Transverse colon (tissue), 4 donors: ENCODE measurements at regions not wholly inside any gene's neighbourhood (a gene's known extent, or its start where the extent isn't known, plus 50 kb on each side); places are given as distances from the start of the nearest gene placed in this dataset.

Experiments used
- DNase-seq: peaks from one replicate; pipeline ENCODE4 v3.0.0-alpha.2; 2019
- H3K27ac ChIP-seq, 4 donors: fragments of 200-600 bp; sonication (generic); 2 replicates each; pipeline ENCODE4 v1.5.1; 2016 to 2018; ENCODE audit warnings: inconsistent platforms in 4 of 4
- H3K27me3 ChIP-seq: fragments of 200-600 bp; sonication (generic); 2 replicates; pipeline ENCODE4 v1.5.1; 2017; ENCODE audit warnings: inconsistent platforms
- H3K36me3 ChIP-seq, 4 donors: fragments of 200-600 bp; sonication (generic); 2 replicates each; pipeline ENCODE4 v1.5.1; 2017 to 2019; ENCODE audit warnings: inconsistent platforms in 4 of 4
- H3K4me1 ChIP-seq, 4 donors: fragments of 200-600 bp; sonication (generic); 2 replicates each; pipeline ENCODE4 v1.5.1; 2017 to 2020; ENCODE audit warnings: inconsistent platforms in 4 of 4
- H3K4me3 ChIP-seq, 4 donors: fragments of 200-600 bp; sonication (generic); 1 replicate in 1 of 4; 2 replicates in 3 of 4; pipeline versions ENCODE4 v1.5.1 to v1.6.1; 2017 to 2019; ENCODE audit warnings: inconsistent platforms in 4 of 4
- H3K9me3 ChIP-seq, 2 donors: fragments of 200-600 bp; sonication (generic); 2 replicates each; pipeline ENCODE4 v1.5.1; 2017 to 2019; ENCODE audit warnings: inconsistent platforms in 2 of 2
- CTCF ChIP-seq, 5 experiments: fragments of 200-600 bp in 3 of 5; fragments of 450-650 bp in 2 of 5; sonication (generic) in 3 of 5; IDR thresholded peaks; 1 replicate in 2 of 5; 2 replicates in 3 of 5; pipeline ENCODE4 v1.5.1; 2016 to 2017; ENCODE audit warnings: antibody characterized with exemption in 5 of 5, inconsistent platforms in 3 of 5, mild to moderate bottlenecking in 2 of 5, moderate library complexity in 1 of 5
- EP300 ChIP-seq: sonication (generic); formaldehyde crosslinking; IDR thresholded peaks from one replicate; pipeline ENCODE4 v1.6.1; 2017; ENCODE audit warnings: antibody characterized with exemption, low read depth
- POLR2A ChIP-seq: fragments of 450-650 bp; IDR thresholded peaks from one replicate; pipeline ENCODE4 v1.6.1; 2016; ENCODE audit warnings: antibody characterized with exemption, mild to moderate bottlenecking, moderate library complexity
- POLR2AphosphoS5 ChIP-seq, 3 donors: sonication (generic); formaldehyde crosslinking; IDR thresholded peaks; one replicate each; pipeline ENCODE4 v1.6.1; 2016; ENCODE audit warnings: antibody characterized with exemption in 3 of 3
- WGBS, 2 donors: methylation state at CpG; one replicate each; pipeline ENCODE4 v1.1.5; 2018; ENCODE audit warnings: low coverage in 1 of 2; 5-methylcytosine and 5-hydroxymethylcytosine counted together
- in situ Hi-C, 4 donors: fragments of 200-750 bp; cut with MboI; loops; one replicate each; pipeline versions ENCODE4 v1.15.0 to v1.15.1; 2017; ENCODE audit warnings: low sequenced_read_pairs in 3 of 4, low pct_ligation_motif_present in 1 of 4, low pct_unique_long_range_greater_than_20kb in 1 of 4
- intact Hi-C: fragments of 100-400 bp; cut with DNase I; formaldehyde crosslinking; loops from one replicate; pipeline ENCODE4 v1.15.1; 2023; ENCODE audit warnings: low total_unique reads

- in situ Hi-C loops, result no loop called here
These were observed 433.6 kb upstream of the PPP1R2C start for GRCh38 chrX:43211570-43211969.

GRCh38 chrX:43218198-43218597 is 437.9 kb upstream of the MAOA start:
- Histone ChIP-seq H3K27ac (no peak overlapping the region), H3K27me3 (no peaks in the 10 kb centered on the region), H3K36me3 (no peaks in the 10 kb centered on the region), H3K4me1 (no peaks in the 10 kb centered on the region), H3K9me3 (no peaks in the 10 kb centered on the region), H3K4me3 (no peak overlapping the region)
- intact Hi-C loops, result no loop called here
- no peak for TF ChIP-seq EP300
- TF ChIP-seq POLR2A, result no peak
- TF ChIP-seq CTCF (IDR thresholded peaks at IDR 0.05), result no peak
- no peak for TF ChIP-seq POLR2AphosphoS5 (IDR thresholded peaks at IDR 0.05)
- 29% methylated on average over 2 of the region's 2 CpGs; no CpG with 5 or more reads in 1 of the 2 donors for WGBS, 2 donors
- DNase-seq, result no peak
- in situ Hi-C loops, result no loop called here

More at GRCh38 chrX:43211570-43211969, 433.6 kb upstream of the PPP1R2C start:
- Histone ChIP-seq H3K4me1 (no peaks in the 10 kb centered on the region), H3K36me3 (no peaks in the 10 kb centered on the region), H3K27me3 (no peaks in the 10 kb centered on the region), H3K9me3 (no peaks in the 10 kb centered on the region), H3K27ac (no peak overlapping the region), H3K4me3 (no peak overlapping the region)
- no peak for DNase-seq
- intact Hi-C loops, result no loop called here
- TF ChIP-seq EP300, result no peak
- no peak for TF ChIP-seq CTCF (IDR thresholded peaks at IDR 0.05)
- no peak for TF ChIP-seq POLR2AphosphoS5 (IDR thresholded peaks at IDR 0.05)
- TF ChIP-seq POLR2A, result no peak

- TF ChIP-seq CTCF (IDR thresholded peaks at IDR 0.05) (no peak), EP300 (no peak), POLR2A (no peak), POLR2AphosphoS5 (IDR thresholded peaks at IDR 0.05) (no peak)
- no peak overlapping the region for H3K27ac ChIP-seq
- H3K36me3 ChIP-seq, result no peaks in the 10 kb centered on the region
- in situ Hi-C loops, result no loop called here
- intact Hi-C loops, result no loop called here
- H3K4me1 ChIP-seq, result no peaks in the 10 kb centered on the region
- DNase-seq, result no peak
- no peaks in the 10 kb centered on the region for H3K9me3 ChIP-seq
- H3K4me3 ChIP-seq, result no peak overlapping the region
- no peaks in the 10 kb centered on the region for H3K27me3 ChIP-seq
These were observed 431.6 kb upstream of the MAOA start for GRCh38 chrX:43224496-43224895.

GRCh38 chrX:43225626-43226328 is 430.3 kb upstream of the MAOA start:
- H3K27ac ChIP-seq, result no peak overlapping the region

GRCh38 chrX:43238461-43238945 is 417.6 kb upstream of the MAOA start:
- Histone ChIP-seq H3K27ac (no peak overlapping the region), H3K27me3 (no peaks in the 10 kb centered on the region), H3K36me3 (no peaks in the 10 kb centered on the region), H3K4me1 (no peaks in the 10 kb centered on the region), H3K9me3 (no peaks in the 10 kb centered on the region), H3K4me3 (no peak overlapping the region)
- intact Hi-C loops (no loop called here), in situ Hi-C loops (no loop called here)
- no peak for TF ChIP-seq POLR2A
- no peak for TF ChIP-seq CTCF (IDR thresholded peaks at IDR 0.05)
- 65% methylated on average over 1 of the region's 1 CpG; no CpG with 5 or more reads in 1 of the 2 donors for WGBS, 2 donors
- no peak for DNase-seq

More at GRCh38 chrX:43225626-43226328, 430.3 kb upstream of the MAOA start:
- H3K27me3 ChIP-seq, result no peaks in the 10 kb centered on the region
- no peaks in the 10 kb centered on the region for H3K36me3 ChIP-seq
- DNase-seq, result no peak
- in situ Hi-C loops, result no loop called here
- no peaks in the 10 kb centered on the region for H3K4me1 ChIP-seq
- no peak for TF ChIP-seq POLR2A
- 67% methylated on average over 3 of the region's 3 CpGs; no CpG with 5 or more reads in 1 of the 2 donors for WGBS, 2 donors
- no peak overlapping the region for H3K4me3 ChIP-seq
- no peaks in the 10 kb centered on the region for H3K9me3 ChIP-seq
- intact Hi-C loops, result no loop called here
